Ishikawa (cell line): ENCODE measurements at regions not wholly inside any gene's neighbourhood (a gene's known extent, or its start where the extent isn't known, plus 50 kb on each side); places are given as distances from the start of the nearest gene placed in this dataset.

Experiments used
- CREB1 ChIP-seq: IDR thresholded peaks from 2 replicates; pipeline ENCODE4 v1.6.1; 2012; ENCODE audit warnings: low read depth
- EP300 ChIP-seq: IDR thresholded peaks from 2 replicates; pipeline ENCODE4 v1.6.1; 2012; ENCODE audit warnings: borderline replicate concordance
- TAF1 ChIP-seq: IDR thresholded peaks from 2 replicates; pipeline ENCODE4 v1.6.1; 2012; ENCODE audit warnings: low read depth, mild to moderate bottlenecking

- TF ChIP-seq CREB1 (no peak), EP300 (no peak), TAF1 (no peak)
Observed at GRCh38 chr15:37806808-37807207, 127.6 kb upstream of the TMCO5A start.
